GM12878 (cell line): ENCODE measurements at regions not wholly inside any gene's neighbourhood (a gene's known extent, or its start where the extent isn't known, plus 50 kb on each side); places are given as distances from the start of the nearest gene placed in this dataset.

Experiments
- ATAC-seq: fragments of 200-7000 bp; cut with Tn5 transposase; 3 replicates; pipeline ENCODE4 v1.9.1; 2020; ENCODE audit warnings: mild to moderate bottlenecking, moderate library complexity
- BruUV-seq: library from RNA; stranded (reverse); fragments of 400-500 nt; replicated peaks from 2 replicates; lab custom pipeline; 2021; lab: Mats Ljungman, UMichigan
- CTCF ChIA-PET: fragments of 300-600 bp; sonication (Branson Sonifier 250); formaldehyde crosslinking; extraction: SDS; loops from one replicate; lab custom pipeline; 2021; ENCODE audit warnings: inconsistent platforms; lab: Yijun Ruan, JAX
- POLR2A ChIA-PET: fragments of 350-600 bp; formaldehyde crosslinking; extraction: SDS; loops from one replicate; lab custom pipeline; 2021; ENCODE audit warnings: inconsistent platforms; lab: Charles Lee
- RAD21 ChIA-PET: fragments of 300-600 bp; sonication (Branson Sonifier 250); formaldehyde crosslinking; loops from one replicate; lab custom pipeline; 2023; ENCODE audit warnings: antibody characterized with exemption; ENCODE audit not compliant: unreplicated experiment; lab: Charles Lee
- SMC1A ChIA-PET: fragments of 300-600 bp; sonication (Branson Sonifier 250); formaldehyde crosslinking; loops from one replicate; lab custom pipeline; 2023; ENCODE audit not compliant: unreplicated experiment, uncharacterized antibody; lab: Charles Lee
- DNase-seq: peaks from one replicate; pipeline ENCODE4 v3.0.0-alpha.2; 2011; ENCODE audit warnings: low read depth, low spot score
- FAIRE-seq: peaks from 3 replicates; lab custom pipeline; 2011; peaks lifted over from hg19 to GRCh38; lab: Jason Lieb, UNC
- H2AFZ ChIP-seq: 2 replicates; pipeline ENCODE4 v1.6.0; 2011; ENCODE audit warnings: low read depth, low read length, control low read depth; ENCODE audit not compliant: control insufficient read depth
- H3K27ac ChIP-seq: 2 replicates; pipeline ENCODE4 v1.5.1; 2011; ENCODE audit warnings: control low read depth; ENCODE audit not compliant: control insufficient read depth, insufficient read depth
- H3K27me3 ChIP-seq, 2 experiments: replicated peaks in 1 of 2; 2 replicates each; pipeline versions ENCODE4 v1.6.0 to v1.6.1; 2011; ENCODE audit warnings: low read length in 1 of 2; ENCODE audit not compliant: control insufficient read depth in 2 of 2, insufficient read depth in 2 of 2
- H3K36me3 ChIP-seq, 2 experiments: 2 replicates each; pipeline ENCODE4 v1.5.1; 2011; ENCODE audit warnings: low read length in 1 of 2; ENCODE audit not compliant: control insufficient read depth in 2 of 2, insufficient read depth in 2 of 2
- H3K4me1 ChIP-seq: 2 replicates; pipeline ENCODE4 v1.6.1; 2011; ENCODE audit warnings: mild to moderate bottlenecking, low read length, moderate library complexity, mixed read lengths; ENCODE audit not compliant: control insufficient read depth, insufficient read depth
- H3K4me2 ChIP-seq: 2 replicates; pipeline ENCODE4 v1.6.0; 2011; ENCODE audit warnings: control low read depth; ENCODE audit not compliant: control insufficient read depth, insufficient read depth
- H3K4me3 ChIP-seq: fragments of 200-600 bp; sonication (generic); 2 replicates; pipeline ENCODE4 v1.5.1; 2016
- H3K79me2 ChIP-seq: 2 replicates; pipeline ENCODE4 v1.6.0; 2011; ENCODE audit warnings: low read length; ENCODE audit not compliant: control insufficient read depth, insufficient read depth
- H3K9ac ChIP-seq: 2 replicates; pipeline ENCODE4 v1.8.0; 2011; ENCODE audit warnings: low read length, control low read depth, mixed read lengths; ENCODE audit not compliant: control insufficient read depth, insufficient read depth
- H3K9me3 ChIP-seq: replicated peaks from 3 replicates; pipeline ENCODE4 v1.5.1; 2011; ENCODE audit warnings: mild to moderate bottlenecking, low read length; ENCODE audit not compliant: control insufficient read depth, insufficient read depth
- H4K20me1 ChIP-seq: 2 replicates; pipeline ENCODE4 v1.6.0; 2011; ENCODE audit not compliant: control insufficient read depth, insufficient read depth
- ATF7 ChIP-seq: fragments of 450-650 bp; IDR thresholded peaks from 2 replicates; pipeline ENCODE4 v1.6.1; 2016; ENCODE audit warnings: low read depth, mild to moderate bottlenecking
- BHLHE40 ChIP-seq, 2 experiments: fragments of 450-650 bp in 1 of 2; IDR thresholded peaks; 2 replicates each; pipeline ENCODE4 v1.6.1; 2011 to 2017; ENCODE audit warnings: low read depth in 2 of 2, borderline replicate concordance in 1 of 2, improper control_type of control experiment in 1 of 2, low read length in 1 of 2, mild to moderate bottlenecking in 1 of 2
- CREB1 ChIP-seq: IDR thresholded peaks from 2 replicates; pipeline ENCODE4 v1.6.1; 2012; ENCODE audit warnings: low read depth, mild to moderate bottlenecking, inconsistent platforms
- E2F4 ChIP-seq: IDR thresholded peaks from 2 replicates; pipeline ENCODE4 v1.6.1; 2012; ENCODE audit warnings: low read depth, low read length, improper control_type of control experiment
- IRF4 ChIP-seq: IDR thresholded peaks from 2 replicates; pipeline ENCODE4 v1.6.1; 2011; ENCODE audit warnings: low read depth, low read length
- MEF2A ChIP-seq: IDR thresholded peaks from 2 replicates; pipeline ENCODE4 v1.6.1; 2011; ENCODE audit warnings: low read depth, mild to moderate bottlenecking, low read length, moderate library complexity; ENCODE audit not compliant: insufficient read depth
- MYC ChIP-seq: IDR thresholded peaks from 2 replicates; pipeline ENCODE4 v1.6.1; 2011; ENCODE audit warnings: mild to moderate bottlenecking, low read length, moderate library complexity, inconsistent platforms; ENCODE audit not compliant: insufficient read depth, insufficient replicate concordance, insufficient read length, severe bottlenecking
- NFXL1 ChIP-seq: fragments of 450-650 bp; IDR thresholded peaks from 2 replicates; pipeline ENCODE4 v1.6.1; 2017; ENCODE audit warnings: antibody characterized with exemption, mild to moderate bottlenecking, borderline replicate concordance
- POLR2AphosphoS2 ChIP-seq: IDR thresholded peaks from 2 replicates; pipeline ENCODE4 v1.6.1; 2011; ENCODE audit warnings: low read depth, mild to moderate bottlenecking, low read length, improper control_type of control experiment, moderate library complexity
- POLR2AphosphoS5 ChIP-seq: IDR thresholded peaks from 2 replicates; pipeline ENCODE4 v1.6.1; 2011; ENCODE audit warnings: mild to moderate bottlenecking, low read length, inconsistent platforms
- RAD21 ChIP-seq: IDR thresholded peaks from 2 replicates; pipeline ENCODE4 v1.6.1; 2011; ENCODE audit warnings: mild to moderate bottlenecking, low read depth, low read length, moderate library complexity; ENCODE audit not compliant: insufficient read depth
- RB1 ChIP-seq: fragments of 450-650 bp; formaldehyde crosslinking; IDR thresholded peaks from 2 replicates; pipeline ENCODE4 v1.6.1; 2017; ENCODE audit warnings: mild to moderate bottlenecking, borderline replicate concordance
- RFX5 ChIP-seq: IDR thresholded peaks from 2 replicates; pipeline ENCODE4 v1.6.1; 2011; ENCODE audit warnings: low read depth, low read length, improper control_type of control experiment
- SP1 ChIP-seq: IDR thresholded peaks from one replicate; pipeline ENCODE4 v1.6.1; 2011; ENCODE audit warnings: low read depth, low read length
- STAT3 ChIP-seq: IDR thresholded peaks from 2 replicates; pipeline ENCODE4 v1.6.1; 2011; ENCODE audit warnings: low read depth, low read length, improper control_type of control experiment
- TCF7 ChIP-seq: IDR thresholded peaks from 2 replicates; pipeline ENCODE4 v1.6.1; 2014; ENCODE audit warnings: antibody characterized with exemption, borderline replicate concordance
- USF2 ChIP-seq: IDR thresholded peaks from 2 replicates; pipeline ENCODE4 v1.6.1; 2011; ENCODE audit warnings: low read depth, low read length, improper control_type of control experiment, borderline replicate concordance
- YY1 ChIP-seq: IDR thresholded peaks from 2 replicates; pipeline ENCODE4 v1.6.1; 2011; ENCODE audit warnings: low read depth, mild to moderate bottlenecking, low read length
- ZNF274 ChIP-seq: IDR thresholded peaks from one replicate; pipeline ENCODE4 v1.8.0; 2011; ENCODE audit not compliant: insufficient read length, insufficient read depth
- WGBS: methylation state at CpG from one replicate; pipeline ENCODE4 v1.1.6; 2016; ENCODE audit warnings: low lambda C conversion rate; ENCODE audit not compliant: insufficient replicate concordance, insufficient coverage; ENCODE audit errors: missing lambda C conversion rate; 5-methylcytosine and 5-hydroxymethylcytosine counted together
- in situ Hi-C: fragments of 300-500 bp; cut with MboI; formaldehyde crosslinking; loops from 9 replicates; pipeline ENCODE4 v1.14.3; 2018; ENCODE audit warnings: mixed read lengths
- intact Hi-C: fragments of 100-400 bp; cut with micrococcal nuclease; formaldehyde crosslinking; loops from one replicate; pipeline ENCODE4 v1.14.2; 2022; ENCODE audit not compliant: unreplicated experiment

DNA sequence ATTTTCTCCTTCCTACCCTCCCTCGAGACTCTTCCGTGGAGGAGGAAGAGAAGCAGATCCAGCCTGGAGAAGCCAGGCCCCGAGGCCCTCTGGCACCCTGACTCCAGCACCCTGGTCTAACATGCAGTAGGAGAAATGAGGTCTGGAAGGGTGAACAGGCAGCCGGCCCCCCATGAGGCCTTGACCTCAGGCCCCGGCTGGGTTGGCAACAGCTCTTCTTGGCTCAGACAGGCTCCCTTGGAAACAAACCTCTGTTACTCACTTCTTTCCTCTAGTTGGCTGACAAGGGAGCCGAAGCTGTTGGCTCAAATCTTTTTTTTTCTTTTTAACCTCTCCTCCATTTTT is 73.4 kb downstream of the CPN2 start:
- ChIA-PET CTCF (no interaction called here), RAD21 (no interaction called here), SMC1A (no interaction called here), POLR2A (no interaction called here)
- Histone ChIP-seq H3K79me2 (no peaks in the 10 kb centered on the region), H4K20me1 (no peaks in the 10 kb centered on the region), H3K27me3 (no peaks in the 10 kb centered on the region), H3K9ac (no peak overlapping the region), H3K9me3 (no peaks in the 10 kb centered on the region), H3K27ac (no peak overlapping the region), H3K4me3 (no peak overlapping the region), H3K4me1 (no peaks in the 10 kb centered on the region), H2AFZ (no peak overlapping the region), H3K4me2 (no peak overlapping the region), H3K36me3 (no peaks in the 10 kb centered on the region)
- TF ChIP-seq ATF7 (no peak), NFXL1 (no peak), RAD21 (no peak), ZNF274 (no peak), SP1 (no peak), POLR2AphosphoS2 (no peak), MYC (no peak)
- no TSS peak for BruUV-seq
- WGBS = 49% methylated on average over 6 of the region's 6 CpGs
- DNase-seq (no peak), ATAC-seq (no peak), FAIRE-seq (no peak)
- in situ Hi-C loops = no loop called here
- intact Hi-C loops = no loop called here

GRCh38 chr3:194278186-194278845 is 72.8 kb downstream of the CPN2 start:
- whole genome bisulfite sequencing = 50% methylated on average over 9 of the region's 9 CpGs
- TF ChIP-seq BHLHE40 (IDR thresholded peaks at IDR 0.05; ENCODE audit: borderline replicate concordance in 1 of 2, low read depth in 2 of 2, low read length in 1 of 2) (no peak), POLR2AphosphoS5 (no peak), YY1 (no peak), RB1 (no peak), STAT3 (no peak), CREB1 (no peak), E2F4 (no peak), IRF4 (no peak), MEF2A (no peak), TCF7 (no peak), USF2 (no peak), RFX5 (no peak)

More at GRCh38 chr3:194278186-194278845, 72.8 kb downstream of the CPN2 start:
- ChIA-PET CTCF (no interaction called here), POLR2A (no interaction called here), RAD21 (no interaction called here), SMC1A (no interaction called here)
- no TSS peak for BruUV-seq
- no peaks in the 10 kb centered on the region for H3K36me3 ChIP-seq
- H4K20me1 ChIP-seq = no peaks in the 10 kb centered on the region
- no peak overlapping the region for H3K27ac ChIP-seq
- H2AFZ ChIP-seq = no peak overlapping the region
- intact Hi-C loops (no loop called here), in situ Hi-C loops (no loop called here)
- no peak overlapping the region for H3K4me2 ChIP-seq
- H3K4me3 ChIP-seq = no peak overlapping the region
- H3K79me2 ChIP-seq = no peaks in the 10 kb centered on the region
- FAIRE-seq (no peak), ATAC-seq (no peak), DNase-seq (no peak)
- H3K4me1 ChIP-seq = no peaks in the 10 kb centered on the region
- no peaks in the 10 kb centered on the region for H3K27me3 ChIP-seq
- H3K9me3 ChIP-seq = no peaks in the 10 kb centered on the region
- no peak overlapping the region for H3K9ac ChIP-seq
